NB4 (cell line): ENCODE measurements at regions not wholly inside any gene's neighbourhood (a gene's known extent, or its start where the extent isn't known, plus 50 kb on each side); places are given as distances from the start of the nearest gene placed in this dataset.
"Not testable (repeated sequence)": the region's sequence is repeated elsewhere in the genome, so short reads cannot be mapped to it uniquely, and the experiment has no call there.

Experiments
- DNase-seq: peaks from one replicate; pipeline ENCODE4 v3.0.0; 2010; ENCODE audit warnings: low read depth
- H3K4me3 ChIP-seq: one replicate; pipeline ENCODE4 v1.5.1; 2011; ENCODE audit warnings: mild to moderate bottlenecking, low read depth, low read length, moderate library complexity
- MYC ChIP-seq: IDR thresholded peaks from 2 replicates; pipeline ENCODE4 v1.6.1; 2011; ENCODE audit warnings: low read depth, low read length
- POLR2A ChIP-seq: IDR thresholded peaks from 2 replicates; pipeline ENCODE4 v1.6.1; 2011; ENCODE audit warnings: mild to moderate bottlenecking; ENCODE audit not compliant: insufficient read length; ENCODE audit errors: extremely low read depth
- TF ChIP-seq, protein P1 (sequence below): IDR thresholded peaks from 2 replicates; pipeline ENCODE4 v1.6.1; 2011; ENCODE audit warnings: low read depth, low read length
- TF ChIP-seq, protein P2 (sequence below): IDR thresholded peaks from one replicate; pipeline ENCODE4 v1.5.1; 2012; ENCODE audit warnings: low read depth, low read length

DNA sequence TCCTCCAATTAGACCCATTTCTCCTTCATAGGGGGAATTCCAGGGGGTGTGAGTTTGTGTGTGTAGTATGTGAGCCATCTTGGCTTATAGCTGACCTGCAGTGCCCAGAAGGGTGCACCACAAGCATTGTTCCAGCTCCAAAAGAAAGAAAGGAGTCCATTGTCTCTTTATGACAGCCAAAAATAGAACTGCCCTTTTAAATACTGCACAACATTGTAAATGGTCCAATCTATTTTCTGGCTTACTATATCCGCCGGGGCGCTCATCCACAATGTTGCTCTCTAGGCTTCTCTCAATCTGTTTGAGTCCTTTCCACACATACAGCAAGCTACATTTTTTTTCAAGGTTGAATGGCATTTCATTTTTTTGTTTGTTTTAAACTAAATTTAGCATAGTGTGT is 517.5 kb downstream of the STK39 start:
- TF ChIP-seq, protein P1, sequence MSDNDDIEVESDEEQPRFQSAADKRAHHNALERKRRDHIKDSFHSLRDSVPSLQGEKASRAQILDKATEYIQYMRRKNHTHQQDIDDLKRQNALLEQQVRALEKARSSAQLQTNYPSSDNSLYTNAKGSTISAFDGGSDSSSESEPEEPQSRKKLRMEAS = no peak
- TF ChIP-seq MYC (no peak), POLR2A (no peak)
- TF ChIP-seq, protein P2, sequence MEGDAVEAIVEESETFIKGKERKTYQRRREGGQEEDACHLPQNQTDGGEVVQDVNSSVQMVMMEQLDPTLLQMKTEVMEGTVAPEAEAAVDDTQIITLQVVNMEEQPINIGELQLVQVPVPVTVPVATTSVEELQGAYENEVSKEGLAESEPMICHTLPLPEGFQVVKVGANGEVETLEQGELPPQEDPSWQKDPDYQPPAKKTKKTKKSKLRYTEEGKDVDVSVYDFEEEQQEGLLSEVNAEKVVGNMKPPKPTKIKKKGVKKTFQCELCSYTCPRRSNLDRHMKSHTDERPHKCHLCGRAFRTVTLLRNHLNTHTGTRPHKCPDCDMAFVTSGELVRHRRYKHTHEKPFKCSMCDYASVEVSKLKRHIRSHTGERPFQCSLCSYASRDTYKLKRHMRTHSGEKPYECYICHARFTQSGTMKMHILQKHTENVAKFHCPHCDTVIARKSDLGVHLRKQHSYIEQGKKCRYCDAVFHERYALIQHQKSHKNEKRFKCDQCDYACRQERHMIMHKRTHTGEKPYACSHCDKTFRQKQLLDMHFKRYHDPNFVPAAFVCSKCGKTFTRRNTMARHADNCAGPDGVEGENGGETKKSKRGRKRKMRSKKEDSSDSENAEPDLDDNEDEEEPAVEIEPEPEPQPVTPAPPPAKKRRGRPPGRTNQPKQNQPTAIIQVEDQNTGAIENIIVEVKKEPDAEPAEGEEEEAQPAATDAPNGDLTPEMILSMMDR = no peak
- DNase-seq = no peak

DNA sequence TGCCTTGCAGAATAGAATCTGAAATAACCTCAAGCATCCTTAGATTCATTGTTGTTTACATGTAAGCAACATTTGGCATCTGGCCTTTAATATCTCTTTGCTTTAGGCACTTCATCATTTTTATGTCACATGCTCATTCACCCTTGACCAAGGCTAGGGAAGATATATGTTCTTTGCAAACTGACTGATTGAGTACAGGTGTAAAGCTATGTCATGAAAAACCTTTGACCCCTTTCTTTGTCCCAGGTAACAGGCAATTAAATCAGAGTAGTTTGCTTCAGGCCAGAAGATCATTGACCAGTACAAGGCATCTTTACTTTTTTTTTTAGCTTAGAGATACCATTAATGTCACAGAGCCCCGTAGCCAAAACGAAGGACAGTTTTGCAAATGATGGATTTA is 520.6 kb downstream of the STK39 start:
- no peak for DNase-seq
- TF ChIP-seq, protein P1 = no peak
- TF ChIP-seq, protein P2 = no peak
- TF ChIP-seq MYC (no peak), POLR2A (no peak)
- H3K4me3 ChIP-seq = no peak overlapping the region

More for the DNA sequence above, 517.5 kb downstream of the STK39 start:
- H3K4me3 ChIP-seq = no peak overlapping the region

DNA sequence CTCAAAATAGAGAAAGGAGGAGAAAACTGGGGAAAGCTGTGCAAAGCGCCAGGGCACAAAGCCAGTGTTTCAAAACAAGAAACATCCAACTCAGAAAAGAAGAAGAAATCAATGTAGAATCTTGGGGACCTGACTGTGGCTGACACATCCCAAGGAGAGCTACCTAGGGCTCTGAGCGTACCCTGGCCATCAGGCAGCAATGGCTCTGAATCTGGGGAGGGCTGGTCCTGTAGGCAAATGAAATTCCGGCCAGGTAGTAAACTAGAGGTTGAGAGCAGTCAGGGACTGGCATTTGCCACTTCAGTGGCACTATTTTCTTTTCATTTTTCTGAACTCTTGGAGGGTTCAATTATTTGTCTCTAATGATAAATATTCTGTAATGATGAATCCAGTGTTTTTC is 525.8 kb downstream of the STK39 start:
- DNase-seq = no peak
- TF ChIP-seq, protein P1 = no peak
- TF ChIP-seq POLR2A (no peak), MYC (no peak)
- TF ChIP-seq, protein P2 = no peak
- no peak overlapping the region for H3K4me3 ChIP-seq

DNA sequence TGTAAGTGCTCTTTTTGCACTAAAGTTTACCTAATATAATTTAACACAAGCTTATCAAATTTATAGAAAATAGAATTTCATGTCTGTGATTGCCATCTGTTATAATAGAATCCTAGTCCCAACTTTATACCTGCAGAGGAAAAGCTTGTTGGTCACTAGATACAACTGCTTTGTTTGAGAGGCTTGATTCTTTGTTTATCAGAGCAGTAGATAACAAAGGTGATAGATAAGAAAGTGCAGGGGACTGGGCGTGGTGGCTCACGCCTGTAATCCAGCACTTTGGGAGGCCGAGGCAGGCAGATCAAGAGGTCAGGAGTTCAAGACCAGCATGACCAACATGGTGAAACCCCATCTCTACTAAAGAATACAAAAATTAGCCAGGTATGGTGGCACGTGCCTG is 528.0 kb downstream of the STK39 start:
- DNase-seq = no peak
- TF ChIP-seq POLR2A (no peak), MYC (no peak)
- TF ChIP-seq, protein P1 = no peak
- TF ChIP-seq, protein P2 = no peak
- no peak overlapping the region for H3K4me3 ChIP-seq

DNA sequence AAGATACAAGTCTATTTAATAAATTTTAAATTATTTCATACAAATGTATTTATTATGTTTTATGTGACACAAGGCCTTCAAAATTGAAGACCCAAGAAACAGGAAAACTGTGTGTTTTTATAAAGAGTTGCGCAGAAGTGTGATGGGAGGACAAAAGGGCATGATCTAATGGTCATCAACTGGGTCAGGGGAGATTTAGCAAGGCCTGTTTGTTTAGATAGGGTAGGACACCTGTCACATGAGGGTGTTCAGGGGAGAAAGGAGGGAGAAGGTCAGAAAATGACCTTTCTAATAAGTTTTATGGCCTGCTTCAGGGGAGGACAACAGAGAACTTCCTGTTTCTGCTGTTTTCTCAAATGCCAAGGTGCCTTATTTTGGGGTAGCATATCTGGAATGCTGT is 528.8 kb downstream of the STK39 start:
- TF ChIP-seq MYC (no peak), POLR2A (no peak)
- TF ChIP-seq, protein P1 = no peak
- TF ChIP-seq, protein P2 = no peak
- H3K4me3 ChIP-seq = no peak overlapping the region
- DNase-seq = no peak

DNA sequence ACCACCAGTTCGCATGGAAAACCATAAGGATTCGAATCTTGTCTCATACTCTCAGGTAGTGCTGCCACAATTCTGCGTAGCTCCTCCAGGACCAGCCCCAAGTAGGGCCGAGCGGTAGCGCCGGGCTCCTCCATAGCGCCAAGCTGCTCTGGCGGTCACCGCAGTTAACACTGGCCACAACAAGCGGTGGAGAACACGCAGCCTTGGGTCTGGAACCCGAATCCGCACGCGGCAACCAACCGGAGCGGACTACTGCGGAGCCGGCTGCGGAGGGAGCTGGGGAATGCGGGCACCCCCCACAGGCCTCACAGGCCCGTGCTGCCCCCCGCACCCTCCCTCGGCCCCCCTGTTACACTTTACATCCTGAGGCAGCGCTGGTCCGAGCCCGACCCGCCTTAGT is 531.5 kb downstream of the STK39 start:
- TF ChIP-seq MYC = no peak
- TF ChIP-seq, protein P2 = no peak
- TF ChIP-seq, protein P1 = no peak
- no peak for TF ChIP-seq POLR2A
- no peak for DNase-seq
- H3K4me3 ChIP-seq = no peak overlapping the region

DNA sequence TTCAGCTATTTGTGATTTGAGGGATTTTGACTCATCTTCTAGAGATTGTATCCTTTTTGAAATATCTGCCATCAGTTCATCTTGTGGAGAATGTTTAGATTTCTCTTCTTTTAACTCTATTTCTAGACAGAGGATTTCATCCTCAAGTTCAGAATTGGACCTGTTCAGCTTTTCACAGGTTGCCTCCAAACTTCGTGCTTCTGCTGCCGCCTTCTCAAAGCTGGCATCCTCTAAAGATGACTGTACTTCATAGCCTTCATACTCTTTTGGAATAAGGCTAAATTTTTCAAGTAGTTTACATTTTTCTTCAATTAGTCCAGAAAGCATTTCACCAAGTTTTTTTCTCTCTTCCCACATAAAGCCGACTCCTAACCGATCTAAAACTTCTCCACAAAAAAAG is 531.9 kb downstream of the STK39 start:
- not testable (repeated sequence) for DNase-seq

More for the DNA sequence above, 531.9 kb downstream of the STK39 start:
- not testable (repeated sequence) for H3K4me3 ChIP-seq
